HepG2 (cell line): ENCODE measurements at regions not wholly inside any gene's neighbourhood (a gene's known extent, or its start where the extent isn't known, plus 50 kb on each side); places are given as distances from the start of the nearest gene placed in this dataset.

ENCODE experiments used
- CTCF ChIP-seq: sonication (generic); formaldehyde crosslinking; IDR thresholded peaks from 2 replicates; pipeline ENCODE4 v1.5.0; 2020; ENCODE audit warnings: mild to moderate bottlenecking, missing genetic modification reagents, moderate library complexity
- GATA4 ChIP-seq: sonication (generic); IDR thresholded peaks from 2 replicates; pipeline ENCODE4 v1.6.1; 2016; ENCODE audit warnings: antibody characterized with exemption, low read depth, borderline replicate concordance
- PATZ1 ChIP-seq: sonication (generic); formaldehyde crosslinking; IDR thresholded peaks from 2 replicates; pipeline ENCODE4 v1.4.0; 2020; ENCODE audit warnings: missing genetic modification reagents
- TCF12 ChIP-seq, 2 experiments: fragments of 450-650 bp in 1 of 2; sonication (generic) in 1 of 2; formaldehyde crosslinking in 1 of 2; IDR thresholded peaks; 2 replicates each; pipeline versions ENCODE4 v1.6.1 to v1.8.0; 2017 to 2022; ENCODE audit warnings: antibody characterized with exemption in 1 of 2, mild to moderate bottlenecking in 1 of 2, missing genetic modification reagents in 1 of 2, moderate library complexity in 1 of 2
- TFAP4 ChIP-seq: sonication (generic); IDR thresholded peaks from 2 replicates; pipeline ENCODE4 v1.6.1; 2016; ENCODE audit warnings: low read depth, borderline replicate concordance
- TFE3 ChIP-seq: IDR thresholded peaks from 2 replicates; pipeline ENCODE4 v1.6.1; 2016

GRCh38 chr19:30625947-30626625 is 253.9 kb downstream of the ZNF536 start:
- no peak for TF ChIP-seq TCF12 (IDR thresholded peaks at IDR 0.05)
- TF ChIP-seq TCF12 (CRISPR knock-in tag; IDR thresholded peaks at IDR 0.05) = no peak
- TF ChIP-seq PATZ1 (CRISPR knock-in tag) = no peak
- no peak for TF ChIP-seq CTCF (CRISPR knock-in tag)
- TF ChIP-seq TFAP4 = no peak
- no peak for TF ChIP-seq TFE3
- TF ChIP-seq GATA4 = no peak
